ENCODE measurements at regions not wholly inside any gene's neighbourhood (a gene's known extent, or its start where the extent isn't known, plus 50 kb on each side); places are given as distances from the start of the nearest gene placed in this dataset.

DNA sequence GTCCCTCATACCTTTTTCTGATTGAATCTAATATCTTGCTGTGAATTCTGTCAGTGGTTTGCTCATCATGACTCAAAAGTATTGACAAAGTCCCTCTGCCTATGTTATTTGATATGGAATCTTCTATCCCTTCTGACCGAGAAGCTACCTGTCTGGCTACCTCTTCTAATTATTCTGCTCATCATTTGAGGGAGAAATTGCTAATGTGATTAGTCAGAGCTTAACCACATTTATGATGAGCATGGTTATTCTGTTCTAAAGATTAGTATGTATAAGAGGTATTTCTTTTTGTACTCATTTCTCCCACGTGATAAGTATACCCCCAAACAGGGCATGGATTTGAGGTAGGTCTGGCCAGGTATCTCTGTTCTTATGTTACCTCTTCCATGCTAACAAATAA lies 428.4 kb upstream of the KCNMB2 start:
- TF ChIP-seq POLR2A (IDR thresholded peaks at IDR 0.05; ENCODE audit: low read depth), result no peak
- TF ChIP-seq, protein P1, sequence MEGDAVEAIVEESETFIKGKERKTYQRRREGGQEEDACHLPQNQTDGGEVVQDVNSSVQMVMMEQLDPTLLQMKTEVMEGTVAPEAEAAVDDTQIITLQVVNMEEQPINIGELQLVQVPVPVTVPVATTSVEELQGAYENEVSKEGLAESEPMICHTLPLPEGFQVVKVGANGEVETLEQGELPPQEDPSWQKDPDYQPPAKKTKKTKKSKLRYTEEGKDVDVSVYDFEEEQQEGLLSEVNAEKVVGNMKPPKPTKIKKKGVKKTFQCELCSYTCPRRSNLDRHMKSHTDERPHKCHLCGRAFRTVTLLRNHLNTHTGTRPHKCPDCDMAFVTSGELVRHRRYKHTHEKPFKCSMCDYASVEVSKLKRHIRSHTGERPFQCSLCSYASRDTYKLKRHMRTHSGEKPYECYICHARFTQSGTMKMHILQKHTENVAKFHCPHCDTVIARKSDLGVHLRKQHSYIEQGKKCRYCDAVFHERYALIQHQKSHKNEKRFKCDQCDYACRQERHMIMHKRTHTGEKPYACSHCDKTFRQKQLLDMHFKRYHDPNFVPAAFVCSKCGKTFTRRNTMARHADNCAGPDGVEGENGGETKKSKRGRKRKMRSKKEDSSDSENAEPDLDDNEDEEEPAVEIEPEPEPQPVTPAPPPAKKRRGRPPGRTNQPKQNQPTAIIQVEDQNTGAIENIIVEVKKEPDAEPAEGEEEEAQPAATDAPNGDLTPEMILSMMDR (IDR thresholded peaks at IDR 0.05), result no peak
